GM18517 (cell line): ENCODE measurements at regions not wholly inside any gene's neighbourhood (a gene's known extent, or its start where the extent isn't known, plus 50 kb on each side); places are given as distances from the start of the nearest gene placed in this dataset.
"Not testable (repeated sequence)": the region's sequence is repeated elsewhere in the genome, so short reads cannot be mapped to it uniquely, and the experiment has no call there.

Source experiments
- ATAC-seq: cut with Tn5 transposase; IDR thresholded peaks from one replicate; pipeline ENCODE4 v1.9.1; 2021; ENCODE audit warnings: mild to moderate bottlenecking, moderate library complexity; ENCODE audit not compliant: unreplicated experiment

DNA sequence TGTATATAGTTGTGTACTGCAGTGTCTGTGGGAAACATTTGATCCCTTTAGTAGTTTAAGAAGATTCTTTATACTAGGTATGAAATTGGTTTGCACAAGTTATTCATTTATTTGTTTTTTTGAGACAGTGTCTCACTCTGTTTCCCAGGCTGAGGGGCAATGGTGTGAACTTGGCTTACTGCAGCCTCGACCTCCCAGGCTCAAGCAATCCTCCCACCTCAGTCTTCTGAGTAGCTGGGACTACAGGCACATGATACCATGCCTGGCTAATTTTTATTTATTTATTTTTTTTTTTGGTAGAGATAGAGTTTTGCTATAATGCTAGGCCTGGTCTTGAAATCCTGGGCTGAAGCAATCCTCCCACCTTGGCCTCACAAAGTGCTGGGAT, 209.4 kb downstream of the RASSF9 start:
- ATAC-seq = no peak

DNA sequence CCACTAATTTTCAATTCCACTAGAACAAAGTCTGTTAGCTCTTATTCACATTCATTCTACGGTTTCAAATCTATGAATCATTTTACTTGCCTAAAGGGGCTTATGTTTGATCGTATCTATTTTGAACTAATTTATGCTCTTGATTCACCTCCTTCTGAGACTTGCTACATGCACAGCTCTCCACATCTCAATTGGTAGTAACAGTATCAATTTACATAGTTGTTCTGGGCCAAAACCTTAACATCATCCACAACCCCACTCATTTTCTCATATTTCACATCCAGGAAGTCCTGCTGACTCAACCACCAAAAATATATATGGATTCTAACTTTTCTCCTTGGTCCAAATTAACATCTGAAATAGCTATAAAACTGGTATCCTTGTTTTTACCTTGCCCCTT, 208.6 kb downstream of the RASSF9 start:
- no peak for ATAC-seq

DNA sequence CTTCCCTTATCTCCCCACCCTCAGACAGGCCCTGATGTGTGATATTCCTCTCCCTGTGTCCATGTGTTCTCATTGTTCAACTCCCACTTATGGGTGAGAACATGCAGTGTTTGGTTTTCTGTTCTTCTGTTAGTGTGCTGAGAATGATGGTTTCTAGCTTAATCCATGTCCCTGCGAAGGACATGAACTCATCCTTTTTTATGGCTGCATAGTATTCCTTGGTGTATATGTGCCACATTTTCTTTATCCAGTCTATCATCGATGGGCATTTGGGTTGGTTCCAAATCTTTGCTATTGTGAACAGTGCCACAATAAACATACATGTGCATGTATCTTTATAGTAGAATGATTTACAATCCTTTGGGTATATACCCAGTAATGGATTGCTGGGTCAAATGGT, 207.6 kb downstream of the RASSF9 start:
- ATAC-seq = not testable (repeated sequence)

DNA sequence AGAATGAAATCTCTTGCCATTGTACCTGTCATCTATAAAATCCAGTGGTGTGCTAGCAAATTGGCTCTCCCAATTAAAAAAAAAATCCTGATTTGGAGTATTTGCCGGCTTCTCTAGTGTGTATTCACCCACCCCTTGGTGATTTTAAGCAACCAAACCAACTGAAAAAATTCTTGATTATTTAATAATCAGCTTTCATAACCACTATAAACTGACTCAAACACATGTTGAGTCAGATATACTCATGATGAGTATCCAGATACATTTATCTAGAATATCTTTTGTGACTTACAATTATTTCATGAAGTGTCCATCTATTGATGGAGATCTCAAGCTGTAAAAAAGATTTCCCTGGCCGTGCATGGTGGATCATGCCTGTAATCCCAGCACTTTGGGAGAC, 205.4 kb downstream of the RASSF9 start:
- ATAC-seq = no peak

DNA sequence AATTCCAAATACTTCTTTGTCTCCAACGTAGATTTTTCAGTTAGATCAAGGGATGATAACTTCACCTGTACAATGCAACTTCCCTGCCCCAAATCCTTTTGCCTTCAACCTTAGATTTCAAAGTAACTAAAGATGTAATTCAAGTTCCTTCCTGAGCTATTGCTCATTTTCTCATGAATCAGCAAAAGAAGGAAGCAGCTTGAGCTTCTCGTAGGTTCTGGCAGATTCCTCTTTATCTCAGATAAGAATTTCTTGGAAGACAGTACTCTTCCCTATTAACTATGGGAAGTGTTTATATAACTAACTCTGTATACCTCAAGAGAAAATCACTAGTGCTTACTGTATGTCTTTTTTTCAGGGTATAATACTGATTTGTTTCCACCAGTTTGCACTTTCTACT, 203.8 kb downstream of the RASSF9 start:
- ATAC-seq = no peak

DNA sequence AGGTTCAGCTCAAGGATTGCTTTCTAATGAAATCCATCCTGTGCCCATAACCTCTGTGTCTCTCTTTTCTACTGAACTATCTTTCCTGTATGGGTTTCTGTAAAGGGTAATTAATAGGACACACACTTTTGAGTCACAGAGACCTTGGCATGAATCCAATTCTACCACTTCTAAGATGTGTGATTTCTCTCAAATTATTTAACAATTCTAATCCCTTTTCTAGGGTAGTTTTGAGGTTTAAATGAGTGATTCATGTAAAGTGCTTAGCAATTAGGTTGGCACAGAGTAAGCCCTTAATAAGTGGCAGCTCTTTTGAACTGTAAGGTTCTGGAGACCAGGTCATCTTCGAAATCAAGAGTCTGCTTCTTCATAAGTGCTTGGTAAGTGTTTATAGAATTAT, 202.7 kb downstream of the RASSF9 start:
- no peak for ATAC-seq

DNA sequence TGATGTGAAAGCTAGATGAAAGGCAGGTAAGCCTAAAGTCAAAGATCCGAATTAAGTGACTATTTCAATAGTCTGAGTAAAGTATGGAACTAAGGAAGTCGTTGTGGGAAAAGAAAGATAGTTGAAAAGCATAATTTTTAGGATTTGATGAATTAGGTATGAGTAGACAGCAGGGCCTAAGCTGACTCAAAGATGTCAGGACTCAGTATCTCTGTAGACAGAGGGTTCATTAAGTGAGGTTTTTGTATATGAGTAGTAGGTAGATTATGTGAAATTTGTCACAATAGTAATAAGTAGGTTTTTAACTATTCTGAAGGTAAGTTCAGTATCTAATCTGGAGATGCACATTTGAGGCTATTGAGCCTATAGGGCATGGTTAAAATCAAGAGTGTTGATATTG, 196.4 kb downstream of the RASSF9 start:
- no peak for ATAC-seq

DNA sequence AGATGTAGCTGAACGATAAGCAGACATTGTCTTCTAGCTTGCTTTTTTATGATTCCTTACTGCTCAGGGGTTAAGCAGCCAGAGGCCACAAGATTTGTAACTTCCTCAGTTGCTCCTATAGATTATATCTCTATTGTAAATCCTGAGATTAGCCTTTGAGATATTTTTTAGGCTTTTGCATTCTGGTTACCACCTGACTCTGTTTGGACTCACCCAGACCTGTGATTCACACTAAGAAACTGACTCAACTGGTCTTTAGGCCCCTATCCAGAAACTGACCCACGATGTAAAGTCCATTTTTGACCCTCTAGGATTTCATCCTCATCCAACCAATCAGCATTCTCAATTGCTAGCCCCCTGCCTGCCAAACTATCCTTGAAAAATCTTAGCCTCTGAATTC, 194.4 kb downstream of the RASSF9 start:
- ATAC-seq = no peak

DNA sequence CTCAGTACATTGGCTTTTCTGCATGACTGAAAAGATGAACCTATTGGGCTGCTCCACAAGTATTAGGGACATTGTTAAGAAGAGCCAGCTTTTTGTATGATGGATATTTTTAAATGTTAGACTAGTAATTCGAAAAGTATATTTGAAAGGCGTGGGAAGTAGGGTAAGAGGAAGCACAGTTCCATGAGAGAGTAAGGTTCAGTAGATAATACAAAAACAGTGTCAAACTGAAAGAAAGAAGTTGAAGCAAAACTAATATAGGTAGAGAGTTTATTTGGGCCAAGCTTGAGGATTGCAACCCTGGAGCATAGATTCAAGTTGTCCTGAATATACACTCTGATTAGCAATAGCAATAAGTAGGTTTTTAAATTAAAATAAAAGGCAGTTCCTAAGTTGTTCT, 193.9 kb downstream of the RASSF9 start:
- no peak for ATAC-seq

DNA sequence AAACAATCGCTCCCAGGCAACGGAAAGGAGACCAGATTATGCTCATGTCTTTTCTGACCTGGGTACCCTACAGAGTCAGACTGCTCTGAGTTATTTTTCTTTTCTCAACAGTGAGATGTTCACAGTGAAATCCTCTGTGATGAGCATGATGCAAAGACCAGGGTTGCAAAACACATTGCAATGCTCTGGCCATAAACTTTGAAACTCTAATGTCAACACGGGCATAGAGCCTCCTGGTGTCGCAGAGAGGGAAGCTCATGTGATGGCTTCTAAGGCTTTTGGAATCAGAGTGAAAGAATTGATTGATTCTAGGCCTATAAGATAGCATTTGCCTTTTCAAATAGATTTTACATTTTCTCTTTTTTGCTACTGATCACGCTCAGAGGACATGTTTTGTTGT, 193.4 kb downstream of the RASSF9 start:
- no peak for ATAC-seq

DNA sequence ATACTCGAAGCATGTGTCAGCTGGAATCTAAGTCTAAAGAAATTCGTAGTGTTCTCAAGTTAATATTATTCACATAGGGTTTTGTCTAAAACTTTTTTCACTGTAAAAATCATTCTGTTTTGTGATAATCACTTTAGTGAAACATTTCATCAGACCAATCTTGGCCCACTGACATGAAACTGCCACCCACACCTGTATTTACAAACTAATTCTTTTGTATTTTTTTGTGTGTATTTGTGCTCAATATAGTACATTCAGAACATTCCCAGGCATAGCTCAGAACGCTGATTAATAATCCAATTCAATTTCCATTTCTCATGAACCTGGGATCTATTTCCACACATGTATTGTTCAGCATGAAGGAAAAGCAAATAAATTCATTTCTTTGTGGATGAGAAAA, 191.7 kb downstream of the RASSF9 start:
- no peak for ATAC-seq

DNA sequence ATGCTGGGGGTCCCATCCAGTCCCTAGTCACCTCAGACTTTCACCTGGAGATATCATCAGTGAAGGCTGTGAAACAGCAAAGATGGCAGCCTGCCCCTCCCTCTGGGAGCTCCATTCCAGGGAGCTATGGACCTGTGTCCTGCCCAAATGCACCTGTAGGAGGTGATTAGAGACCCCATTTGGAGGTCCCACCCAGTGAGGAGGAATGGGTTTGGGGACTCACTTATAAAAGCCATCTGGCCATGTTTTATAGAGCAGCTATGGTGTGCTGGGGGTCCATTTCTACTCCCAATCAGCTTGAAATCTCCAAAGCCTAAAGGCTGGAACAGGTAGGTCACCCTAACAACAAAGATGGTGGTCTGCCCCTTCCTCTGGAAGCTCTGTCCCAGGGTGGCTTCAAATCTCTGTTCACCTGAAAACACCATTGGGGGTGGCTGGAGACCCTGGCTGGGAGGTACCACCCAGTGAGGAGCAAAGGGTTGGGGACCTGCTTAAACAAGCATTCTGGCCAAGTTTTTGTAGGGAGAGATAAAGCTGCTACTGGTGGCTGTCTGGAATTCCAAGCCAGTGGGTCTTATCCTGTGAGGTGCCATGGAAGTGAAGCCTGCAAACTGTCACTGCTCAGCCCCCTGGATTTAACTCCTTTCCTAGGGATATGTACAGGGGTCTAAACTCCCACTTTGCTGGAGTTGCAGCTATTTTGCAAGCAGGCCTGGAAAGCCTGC, 182.3 kb downstream of the RASSF9 start:
- ATAC-seq = no peak

DNA sequence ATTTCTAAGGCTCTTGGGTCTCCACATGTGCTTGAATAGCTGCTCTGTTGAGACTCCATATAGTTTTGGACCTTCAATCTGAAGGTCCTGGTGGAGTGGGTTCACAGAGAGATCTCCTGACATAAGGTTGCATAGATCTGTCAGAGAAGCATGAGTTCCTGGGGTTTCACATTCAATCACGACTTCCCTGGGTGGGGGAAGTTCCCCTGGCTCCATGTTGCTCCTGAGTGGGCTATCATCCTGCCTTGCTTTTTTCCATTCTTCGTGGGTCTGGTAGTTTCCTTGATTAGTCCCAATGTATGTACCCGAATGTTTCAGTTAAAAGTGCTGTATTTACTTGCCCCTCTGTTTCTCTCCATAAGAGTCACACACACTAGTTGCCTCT, 181.8 kb downstream of the RASSF9 start:
- no peak for ATAC-seq

DNA sequence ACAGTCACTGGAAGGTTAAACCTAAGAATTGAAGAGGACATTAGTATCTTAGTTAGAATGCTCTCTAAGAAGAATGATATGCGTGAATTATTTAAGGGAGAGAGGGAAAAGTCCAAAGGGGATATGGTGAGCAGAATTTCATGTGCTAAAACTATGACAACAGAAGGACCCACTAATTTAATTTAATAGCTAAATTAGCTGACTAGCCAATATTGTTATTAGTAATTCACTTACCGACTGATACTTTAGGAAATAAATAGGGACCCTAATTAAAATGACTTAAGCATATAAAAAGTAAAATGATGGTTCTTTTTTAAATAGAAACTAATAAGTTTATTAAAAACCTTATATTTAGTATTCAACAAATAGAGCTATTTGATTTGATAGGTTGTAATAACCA, 179.6 kb downstream of the RASSF9 start:
- ATAC-seq = no peak

DNA sequence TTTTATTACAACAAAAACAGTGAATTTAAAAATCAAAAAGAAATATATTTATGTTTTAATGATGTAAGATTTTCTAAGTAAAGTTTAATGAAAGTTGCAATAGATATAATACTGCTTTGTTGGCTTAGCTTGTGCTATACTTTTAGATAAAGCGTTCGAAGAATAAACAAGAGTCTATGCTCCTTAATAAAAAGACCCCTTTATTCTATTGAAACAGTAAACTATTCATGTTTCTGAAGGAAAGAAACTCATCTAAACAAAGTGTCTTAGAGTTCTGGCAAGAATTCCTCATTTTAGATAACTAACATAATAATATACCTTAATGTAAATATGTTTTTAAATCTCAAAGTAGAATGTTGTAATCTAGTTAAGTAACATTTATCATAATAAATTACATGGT, 179.0 kb downstream of the RASSF9 start:
- ATAC-seq = no peak

DNA sequence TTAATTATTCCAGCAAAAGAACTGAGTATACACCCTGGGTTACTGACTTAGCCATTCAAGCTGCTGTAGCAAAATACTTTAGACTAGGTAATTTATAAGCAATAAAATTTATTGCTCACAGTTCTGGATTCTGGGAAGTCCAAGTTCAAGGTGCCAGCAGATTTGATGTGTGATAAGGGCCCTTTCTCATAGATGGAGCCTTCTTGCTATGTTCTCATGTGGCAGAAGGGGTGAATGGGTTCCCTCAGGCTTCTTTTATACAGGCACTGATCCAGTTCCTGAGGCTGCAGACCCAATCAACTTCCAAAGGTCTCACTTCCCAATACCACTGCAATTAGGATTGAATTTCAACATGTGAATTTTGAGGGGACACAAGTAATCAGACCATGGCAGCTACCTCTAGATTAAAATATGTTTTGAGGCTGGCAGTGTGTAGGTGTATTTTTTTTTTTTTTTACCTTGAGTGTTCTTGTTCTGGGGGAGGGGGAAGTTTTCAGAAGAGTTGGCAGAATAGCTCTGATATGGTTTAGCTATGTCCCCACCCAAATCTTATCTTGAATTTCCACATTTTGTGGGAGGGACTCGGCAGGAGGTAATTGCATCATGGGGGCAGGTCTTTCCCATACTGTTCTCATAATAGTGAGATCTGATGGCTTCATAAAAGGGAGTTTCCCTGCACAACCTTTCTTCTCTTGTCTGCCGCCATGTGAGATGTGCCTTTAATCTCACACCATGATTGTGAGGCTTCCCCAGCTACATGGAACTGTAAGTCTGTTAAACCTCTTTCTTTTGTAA, 178.2 kb downstream of the RASSF9 start:
- no peak for ATAC-seq

DNA sequence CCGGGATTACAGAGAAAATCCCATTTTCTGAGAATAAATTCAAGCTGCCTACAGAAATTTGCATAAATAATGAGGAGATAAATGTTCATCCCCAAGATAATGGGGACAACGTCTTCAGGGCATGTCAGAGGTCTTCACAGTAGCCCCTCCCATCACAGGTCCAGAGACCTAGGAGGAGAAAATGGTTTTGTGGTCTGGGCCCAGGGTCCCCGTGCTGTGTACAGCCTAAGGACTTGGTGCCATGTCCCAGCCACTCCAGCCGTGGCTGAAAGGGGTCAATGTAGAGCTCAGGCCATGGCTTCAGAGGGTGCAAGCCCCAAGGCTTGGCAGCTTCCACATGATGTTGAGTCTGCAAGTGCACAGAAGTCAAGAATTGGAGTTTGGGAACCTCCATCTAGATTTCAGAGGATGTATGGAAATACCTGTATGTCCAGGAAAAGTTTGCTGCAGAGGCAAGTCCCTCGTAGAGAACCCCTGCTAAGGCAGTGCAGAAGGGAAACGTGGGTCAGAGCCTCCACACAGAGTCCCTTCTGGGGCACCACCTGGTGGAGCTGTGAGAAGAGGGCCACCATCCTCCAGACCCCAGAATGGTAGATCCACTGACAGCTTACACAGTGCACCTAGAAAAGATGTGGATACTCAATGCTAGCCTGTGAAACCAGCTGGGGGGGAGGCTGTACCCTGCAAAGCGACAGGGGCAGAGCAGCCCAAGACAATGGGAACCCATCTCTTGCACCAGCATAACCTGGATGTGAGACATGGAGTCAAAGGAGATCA, 176.3 kb downstream of the RASSF9 start:
- ATAC-seq = no peak

DNA sequence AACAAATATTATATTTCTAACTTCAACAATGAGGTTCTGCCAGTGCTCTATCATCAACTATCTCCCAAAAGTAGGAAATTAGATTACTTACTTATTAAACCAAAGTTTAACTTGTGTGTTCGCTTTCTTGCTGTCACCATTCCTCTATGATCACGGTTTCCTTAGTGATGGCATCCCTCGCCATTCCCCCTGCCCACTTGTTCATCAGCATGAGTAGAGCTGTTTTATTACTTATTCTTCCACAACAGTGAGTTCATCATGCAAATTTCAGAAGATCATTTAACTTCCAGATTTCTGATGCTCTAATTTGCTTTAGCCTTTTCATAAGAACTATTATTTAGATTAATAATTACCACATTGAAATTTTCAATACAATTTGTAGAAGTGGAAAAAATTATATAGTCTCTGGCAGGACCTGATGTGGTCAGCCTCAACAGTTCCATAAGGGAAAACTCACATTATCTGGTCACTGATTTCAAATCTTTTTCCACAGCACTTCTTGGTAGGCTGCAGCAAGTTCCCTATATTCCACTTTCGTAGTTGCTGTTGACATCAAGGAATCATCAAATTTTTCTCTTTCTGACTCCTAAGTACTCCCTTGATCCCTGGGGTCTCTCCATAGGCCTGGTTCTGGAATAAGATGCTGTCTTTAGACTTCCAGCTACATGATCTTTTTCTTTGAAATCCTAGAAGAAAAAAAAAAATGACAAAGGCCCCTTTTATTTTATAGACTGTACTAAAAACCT, 174.6 kb downstream of the RASSF9 start:
- no peak for ATAC-seq

DNA sequence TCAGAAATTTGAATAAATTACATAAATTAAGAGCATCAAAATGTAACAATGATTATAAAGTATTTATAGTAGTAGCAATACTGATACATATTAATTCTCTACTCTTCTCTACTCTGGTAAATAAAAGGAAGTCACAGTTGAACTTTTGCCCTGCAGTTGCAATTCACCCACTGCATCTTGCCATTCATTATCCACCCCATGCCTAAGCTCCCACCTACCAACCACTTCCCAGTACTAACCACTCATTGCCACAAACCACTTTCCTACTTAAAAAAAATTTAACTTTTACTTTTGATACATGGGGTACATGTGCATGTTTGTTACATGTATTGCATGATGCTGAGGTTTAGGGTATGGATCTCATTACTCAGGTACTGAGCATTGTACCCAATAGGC, 174.0 kb downstream of the RASSF9 start:
- ATAC-seq = no peak

DNA sequence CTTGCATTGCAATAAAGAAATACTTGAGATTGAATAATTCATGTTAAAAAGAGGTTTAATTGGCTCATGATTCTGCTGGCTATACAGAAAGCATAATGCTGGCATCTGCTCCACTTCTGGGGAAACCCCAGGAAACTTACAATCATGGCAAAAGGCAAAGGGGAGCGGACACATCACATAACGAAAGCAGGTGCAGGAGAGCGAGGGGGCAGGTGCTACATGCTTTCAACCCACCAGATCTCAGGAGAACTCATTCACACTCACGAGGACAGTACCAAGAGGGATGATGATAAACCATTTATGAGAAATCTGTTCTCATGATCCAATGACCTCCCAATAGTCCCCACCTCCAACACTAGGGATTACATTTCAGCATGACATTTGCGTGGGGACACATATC, 172.6 kb downstream of the RASSF9 start:
- ATAC-seq = no peak

DNA sequence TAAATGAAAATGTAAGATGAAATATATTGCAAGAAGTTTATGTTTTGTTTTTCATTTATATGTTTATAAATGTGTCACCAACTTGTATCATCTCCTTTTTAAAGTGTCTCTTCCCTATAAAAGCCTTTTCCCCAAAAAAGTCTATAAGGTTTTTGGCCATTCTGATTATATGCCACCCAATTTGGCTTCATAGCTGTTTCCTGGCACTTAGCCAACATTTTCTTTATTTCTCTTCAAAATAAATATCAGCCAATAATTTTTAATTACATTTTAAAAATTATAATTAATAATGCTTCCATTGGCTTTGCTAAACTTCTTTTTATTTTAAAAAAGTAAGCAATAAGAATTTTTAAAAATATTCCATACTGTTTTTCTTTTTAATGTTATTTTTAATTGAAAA, 171.8 kb downstream of the RASSF9 start:
- ATAC-seq = no peak
